Esophagus muscularis mucosa (tissue), 3 donors: ENCODE measurements at regions not wholly inside any gene's neighbourhood (a gene's known extent, or its start where the extent isn't known, plus 50 kb on each side); places are given as distances from the start of the nearest gene placed in this dataset.

Experiments used
- CTCF ChIP-seq, 3 experiments: fragments of 200-600 bp in 2 of 3; fragments of 450-650 bp in 1 of 3; sonication (generic) in 2 of 3; IDR thresholded peaks; one replicate each; pipeline ENCODE4 v1.5.1; 2017 to 2019; ENCODE audit warnings: antibody characterized with exemption in 3 of 3, mild to moderate bottlenecking in 2 of 3, moderate library complexity in 1 of 3
- POLR2A ChIP-seq: fragments of 450-650 bp; IDR thresholded peaks from one replicate; pipeline ENCODE4 v1.6.1; 2017; ENCODE audit warnings: antibody characterized with exemption, moderate library complexity, mild to moderate bottlenecking, low read depth
- POLR2AphosphoS5 ChIP-seq, 2 donors: sonication (generic); formaldehyde crosslinking; IDR thresholded peaks; one replicate each; pipeline ENCODE4 v1.6.1; 2017; ENCODE audit warnings: antibody characterized with exemption in 2 of 2

GRCh38 chr16:86843812-86844211, 265.5 kb downstream of the FOXL1 start:
- no peak for TF ChIP-seq CTCF (IDR thresholded peaks at IDR 0.05)
- TF ChIP-seq POLR2A, result no peak
- TF ChIP-seq POLR2AphosphoS5 (IDR thresholded peaks at IDR 0.05), result no peak
